Neural crest cell (in vitro differentiated cells): ENCODE measurements at regions not wholly inside any gene's neighbourhood (a gene's known extent, or its start where the extent isn't known, plus 50 kb on each side); places are given as distances from the start of the nearest gene placed in this dataset.
"Not testable (repeated sequence)": the region's sequence is repeated elsewhere in the genome, so short reads cannot be mapped to it uniquely, and the experiment has no call there.

Experiments
- DNase-seq: peaks from one replicate; pipeline ENCODE4 v3.0.0; 2021; ENCODE audit warnings: low read depth, mixed read lengths, low spot score
- H3K27ac Mint-ChIP-seq: one replicate; pipeline ENCODE4 v1.8.0; 2021; ENCODE audit warnings: mild to moderate bottlenecking, mixed read lengths; ENCODE audit not compliant: unreplicated experiment
- H3K27me3 Mint-ChIP-seq: 2 replicates; pipeline ENCODE4 v1.8.0; 2021; ENCODE audit warnings: low read depth, mild to moderate bottlenecking, mixed read lengths
- H3K36me3 Mint-ChIP-seq: 2 replicates; pipeline ENCODE4 v1.8.0; 2021; ENCODE audit warnings: low read depth, mild to moderate bottlenecking, mixed read lengths
- H3K4me1 Mint-ChIP-seq: 2 replicates; pipeline ENCODE4 v1.8.0; 2021; ENCODE audit warnings: mixed read lengths
- H3K4me3 Mint-ChIP-seq: one replicate; pipeline ENCODE4 v1.8.0; 2021; ENCODE audit warnings: mild to moderate bottlenecking, mixed read lengths
- H3K9me3 Mint-ChIP-seq: 2 replicates; pipeline ENCODE4 v1.8.0; 2021; ENCODE audit warnings: mixed read lengths
- TF ChIP-seq, protein P1 (sequence below): fragments of 200-600 bp; sonication (generic); conservative IDR thresholded peaks from 2 replicates; pipeline ENCODE4 v1.5.0; 2021; ENCODE audit warnings: antibody characterized with exemption, mild to moderate bottlenecking

DNA sequence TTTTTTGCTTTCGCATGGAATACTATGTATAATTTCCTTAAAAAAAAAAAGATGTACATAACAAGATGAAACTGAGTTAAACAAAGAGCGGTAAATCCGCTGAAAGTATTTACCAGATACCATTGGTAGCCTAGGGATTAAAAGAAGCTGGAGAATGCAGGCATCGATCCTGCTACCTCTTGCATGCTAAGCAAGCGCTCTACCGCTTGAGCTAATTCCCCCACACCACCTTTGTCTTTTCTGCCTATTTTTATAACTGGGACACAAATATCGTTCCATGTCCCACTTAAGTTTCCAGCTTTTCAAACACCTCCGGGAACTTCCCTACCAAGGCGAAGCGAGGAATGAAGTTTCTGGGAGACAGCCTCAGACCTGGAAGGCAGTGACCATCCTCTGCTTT lies 498.4 kb downstream of the PRIM2 start:
- not testable (repeated sequence) for H3K9me3 Mint-ChIP-seq, H3K27ac Mint-ChIP-seq, H3K36me3 Mint-ChIP-seq, DNase-seq, H3K4me1 Mint-ChIP-seq, H3K4me3 Mint-ChIP-seq
- H3K27me3 Mint-ChIP-seq: peaks cover 66% of the 10 kb centered on the region

- H3K27me3 Mint-ChIP-seq: peaks cover 76% of the 10 kb centered on the region
- not testable (repeated sequence) for H3K4me3 Mint-ChIP-seq, DNase-seq, H3K9me3 Mint-ChIP-seq, H3K36me3 Mint-ChIP-seq, H3K4me1 Mint-ChIP-seq, H3K27ac Mint-ChIP-seq
Measured at GRCh38 chr6:57821325-57821724, 503.9 kb downstream of the PRIM2 start.

GRCh38 chr6:57822448-57822847 lies 505.0 kb downstream of the PRIM2 start:
- not testable (repeated sequence) for H3K9me3 Mint-ChIP-seq, H3K4me1 Mint-ChIP-seq, H3K27ac Mint-ChIP-seq, H3K4me3 Mint-ChIP-seq, DNase-seq, H3K36me3 Mint-ChIP-seq
- H3K27me3 Mint-ChIP-seq: peaks cover 76% of the 10 kb centered on the region

DNA sequence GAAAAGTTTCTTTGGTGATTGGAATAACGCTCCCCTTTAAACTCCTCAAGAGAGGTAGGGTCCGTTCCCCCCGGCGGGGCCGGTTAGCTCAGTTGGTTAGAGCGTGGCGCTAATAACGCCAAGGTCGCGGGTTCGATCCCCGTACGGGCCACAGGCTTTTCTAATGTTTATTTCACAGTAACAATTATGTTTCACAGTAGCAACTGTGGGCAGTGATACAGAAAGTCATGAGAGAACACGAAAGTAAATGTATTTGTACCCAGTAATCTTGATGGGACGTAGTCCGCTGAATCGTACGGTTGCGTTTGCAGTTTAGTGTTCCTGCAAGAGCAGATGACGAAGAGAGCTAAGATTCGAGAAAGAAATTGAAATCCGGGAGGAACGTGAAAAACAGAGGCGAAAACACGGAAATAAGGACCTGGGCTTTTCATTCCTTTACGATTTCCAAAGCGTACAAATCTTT lies 505.5 kb downstream of the PRIM2 start:
- no peak overlapping the region for H3K27ac Mint-ChIP-seq
- DNase-seq: no peak
- peaks cover 71% of the 10 kb centered on the region for H3K27me3 Mint-ChIP-seq

DNA sequence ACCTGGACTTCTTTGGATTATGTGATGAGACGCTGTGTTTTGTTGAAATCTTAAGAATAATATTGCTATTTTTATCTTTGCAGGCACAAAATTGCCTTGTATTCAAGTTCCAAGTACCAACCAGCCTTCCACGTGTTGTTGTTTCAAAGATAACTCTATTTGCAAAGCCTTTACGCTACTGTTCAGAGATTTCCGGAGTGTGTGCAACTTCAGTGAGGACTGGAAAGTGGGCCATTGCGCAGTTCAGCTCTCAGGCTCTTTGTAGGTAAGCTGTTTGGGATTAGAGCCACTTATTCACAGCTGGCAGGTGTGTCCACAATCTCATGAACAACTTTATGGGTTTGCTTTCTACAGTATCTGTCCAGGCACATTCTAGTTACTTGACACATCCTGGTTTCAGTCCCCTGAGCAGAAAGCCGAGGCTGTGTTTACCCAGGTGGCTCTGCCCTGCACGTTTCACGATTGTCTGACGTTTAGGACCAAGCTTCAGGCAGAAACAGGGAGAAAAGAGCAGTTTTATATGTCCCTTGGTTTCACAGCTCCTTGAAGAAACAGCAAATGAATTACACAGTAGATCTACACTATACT lies 520.3 kb downstream of the PRIM2 start:
- not testable (repeated sequence) for H3K4me1 Mint-ChIP-seq, H3K9me3 Mint-ChIP-seq, H3K36me3 Mint-ChIP-seq, H3K27ac Mint-ChIP-seq, H3K4me3 Mint-ChIP-seq, DNase-seq
- peaks cover 24% of the 10 kb centered on the region for H3K27me3 Mint-ChIP-seq

More for the DNA sequence above, 505.5 kb downstream of the PRIM2 start:
- Mint-ChIP-seq H3K9me3 (no peaks in the 10 kb centered on the region), H3K36me3 (no peaks in the 10 kb centered on the region), H3K4me3 (no peak overlapping the region), H3K4me1 (no peaks in the 10 kb centered on the region)
- TF ChIP-seq, protein P1, sequence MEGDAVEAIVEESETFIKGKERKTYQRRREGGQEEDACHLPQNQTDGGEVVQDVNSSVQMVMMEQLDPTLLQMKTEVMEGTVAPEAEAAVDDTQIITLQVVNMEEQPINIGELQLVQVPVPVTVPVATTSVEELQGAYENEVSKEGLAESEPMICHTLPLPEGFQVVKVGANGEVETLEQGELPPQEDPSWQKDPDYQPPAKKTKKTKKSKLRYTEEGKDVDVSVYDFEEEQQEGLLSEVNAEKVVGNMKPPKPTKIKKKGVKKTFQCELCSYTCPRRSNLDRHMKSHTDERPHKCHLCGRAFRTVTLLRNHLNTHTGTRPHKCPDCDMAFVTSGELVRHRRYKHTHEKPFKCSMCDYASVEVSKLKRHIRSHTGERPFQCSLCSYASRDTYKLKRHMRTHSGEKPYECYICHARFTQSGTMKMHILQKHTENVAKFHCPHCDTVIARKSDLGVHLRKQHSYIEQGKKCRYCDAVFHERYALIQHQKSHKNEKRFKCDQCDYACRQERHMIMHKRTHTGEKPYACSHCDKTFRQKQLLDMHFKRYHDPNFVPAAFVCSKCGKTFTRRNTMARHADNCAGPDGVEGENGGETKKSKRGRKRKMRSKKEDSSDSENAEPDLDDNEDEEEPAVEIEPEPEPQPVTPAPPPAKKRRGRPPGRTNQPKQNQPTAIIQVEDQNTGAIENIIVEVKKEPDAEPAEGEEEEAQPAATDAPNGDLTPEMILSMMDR: no peak

DNA sequence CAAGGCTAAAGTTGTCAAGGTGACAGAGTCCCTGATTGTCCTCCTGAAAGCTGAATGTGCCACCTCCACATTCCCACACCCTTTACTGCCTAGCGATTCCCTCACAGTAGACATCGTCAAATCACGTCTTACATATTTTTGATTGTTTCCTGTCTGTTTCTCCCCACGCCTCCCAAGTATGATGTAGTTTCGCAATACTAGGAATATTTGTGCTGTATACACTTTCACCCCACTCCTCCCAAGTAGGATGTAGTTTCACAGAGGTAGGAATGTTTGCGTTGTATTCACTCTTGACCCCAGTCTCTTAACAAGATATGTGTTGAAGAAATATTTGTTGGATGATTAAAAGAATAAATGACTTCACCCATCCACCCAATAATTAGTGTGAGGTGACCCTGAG lies 524.1 kb downstream of the PRIM2 start:
- H3K4me1 Mint-ChIP-seq, DNase-seq, H3K36me3 Mint-ChIP-seq, H3K4me3 Mint-ChIP-seq, H3K27ac Mint-ChIP-seq, H3K9me3 Mint-ChIP-seq: not testable (repeated sequence)
- peaks cover 20% of the 10 kb centered on the region for H3K27me3 Mint-ChIP-seq

- H3K27ac Mint-ChIP-seq, H3K9me3 Mint-ChIP-seq, H3K4me3 Mint-ChIP-seq, H3K36me3 Mint-ChIP-seq, H3K4me1 Mint-ChIP-seq, DNase-seq: not testable (repeated sequence)
- peaks cover 28% of the 10 kb centered on the region for H3K27me3 Mint-ChIP-seq
Measured at GRCh38 chr6:57853745-57854407, 536.4 kb downstream of the PRIM2 start.

GRCh38 chr6:57860481-57861315 lies 543.3 kb downstream of the PRIM2 start:
- H3K9me3 Mint-ChIP-seq, DNase-seq, H3K4me3 Mint-ChIP-seq: not testable (repeated sequence)

DNA sequence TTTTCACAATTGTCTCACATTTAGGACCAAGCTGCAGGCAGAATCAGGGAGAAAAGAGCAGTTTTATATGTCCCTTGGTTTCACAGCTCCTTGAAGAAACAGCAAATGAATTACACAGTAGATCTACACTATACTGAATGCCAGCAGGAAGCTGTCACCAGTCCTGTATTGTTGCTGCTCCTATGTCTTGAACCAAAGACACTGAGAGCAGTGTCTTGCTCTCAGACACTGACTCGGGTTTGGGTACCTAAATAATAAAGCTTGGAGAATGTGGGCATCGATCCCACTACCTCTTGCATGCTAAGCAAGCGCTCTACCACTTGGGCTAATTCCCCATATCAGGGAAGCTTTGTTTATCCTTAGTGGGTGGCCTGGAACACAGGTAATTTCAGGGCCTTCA lies 552.7 kb downstream of the PRIM2 start:
- not testable (repeated sequence) for H3K9me3 Mint-ChIP-seq, H3K4me1 Mint-ChIP-seq

More at GRCh38 chr6:57860481-57861315, 543.3 kb downstream of the PRIM2 start:
- not testable (repeated sequence) for H3K36me3 Mint-ChIP-seq, H3K27ac Mint-ChIP-seq, H3K4me1 Mint-ChIP-seq
- H3K27me3 Mint-ChIP-seq: peaks cover 24% of the 10 kb centered on the region

DNA sequence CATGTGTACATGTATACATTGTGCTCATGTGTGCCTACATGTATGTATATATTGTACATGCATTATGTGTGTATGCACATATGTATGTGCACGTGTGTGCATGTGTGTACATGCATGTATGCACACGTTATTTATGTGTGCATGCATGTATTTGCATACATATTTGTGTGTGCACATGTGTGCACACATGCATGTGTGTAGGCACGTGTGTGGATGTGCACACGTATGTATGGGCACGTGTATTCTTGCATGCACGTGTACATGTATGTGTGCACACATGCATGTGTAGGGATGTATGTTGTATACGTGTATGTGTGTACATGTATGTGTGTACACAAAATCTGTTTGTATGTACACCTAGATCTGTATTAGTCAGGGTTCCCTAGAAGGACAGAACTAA lies 556.0 kb downstream of the PRIM2 start:
- not testable (repeated sequence) for DNase-seq, H3K27ac Mint-ChIP-seq, H3K9me3 Mint-ChIP-seq, H3K36me3 Mint-ChIP-seq, H3K27me3 Mint-ChIP-seq, H3K4me3 Mint-ChIP-seq, H3K4me1 Mint-ChIP-seq

More for the DNA sequence above, 552.7 kb downstream of the PRIM2 start:
- not testable (repeated sequence) for H3K27ac Mint-ChIP-seq, H3K36me3 Mint-ChIP-seq, H3K4me3 Mint-ChIP-seq, DNase-seq, H3K27me3 Mint-ChIP-seq

DNA sequence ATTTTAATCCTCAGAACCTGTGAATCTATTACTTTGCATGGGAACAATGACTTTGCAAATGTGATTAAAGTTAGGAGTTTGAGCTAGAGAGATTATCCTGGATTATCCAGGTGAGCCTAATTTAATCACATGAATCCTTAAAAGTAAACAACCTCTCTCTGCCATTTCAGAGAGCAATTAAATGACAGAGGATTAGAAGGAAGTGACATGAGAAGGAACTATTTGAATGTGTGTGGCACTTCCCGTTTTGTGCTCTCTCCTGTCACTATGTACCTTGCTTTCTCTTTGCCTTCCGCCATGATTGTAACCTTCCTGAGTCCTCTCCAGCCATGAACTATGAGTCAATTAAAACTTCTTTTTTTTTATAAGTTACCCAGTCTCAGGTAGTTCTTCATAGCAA lies 559.2 kb downstream of the PRIM2 start:
- not testable (repeated sequence) for H3K4me1 Mint-ChIP-seq, H3K4me3 Mint-ChIP-seq, H3K27me3 Mint-ChIP-seq, DNase-seq, H3K36me3 Mint-ChIP-seq, H3K27ac Mint-ChIP-seq, H3K9me3 Mint-ChIP-seq

- H3K4me1 Mint-ChIP-seq, H3K4me3 Mint-ChIP-seq, DNase-seq, H3K9me3 Mint-ChIP-seq, H3K27me3 Mint-ChIP-seq, H3K36me3 Mint-ChIP-seq, H3K27ac Mint-ChIP-seq: not testable (repeated sequence)
Measured at GRCh38 chr6:57877729-57878128, 560.3 kb downstream of the PRIM2 start.
